SU-DHL-6 (cell line): ENCODE measurements at regions not wholly inside any gene's neighbourhood (a gene's known extent, or its start where the extent isn't known, plus 50 kb on each side); places are given as distances from the start of the nearest gene placed in this dataset.

Experiments
- EZH2phosphoT487 ChIP-seq: fragments of 200-600 bp; sonication (generic), shearing (Covaris generic); conservative IDR thresholded peaks from 2 replicates; pipeline ENCODE4 v1.6.1; 2018; ENCODE audit warnings: mild to moderate bottlenecking, antibody characterized with exemption, low read length, moderate library complexity, mixed read lengths
- TF ChIP-seq, protein P1 (sequence below): fragments of 200-600 bp; sonication (generic); IDR thresholded peaks from one replicate; pipeline ENCODE4 v1.5.1; 2017; ENCODE audit warnings: antibody characterized with exemption, mild to moderate bottlenecking, low read length, moderate library complexity; ENCODE audit not compliant: insufficient read depth, poor library complexity, severe bottlenecking

DNA sequence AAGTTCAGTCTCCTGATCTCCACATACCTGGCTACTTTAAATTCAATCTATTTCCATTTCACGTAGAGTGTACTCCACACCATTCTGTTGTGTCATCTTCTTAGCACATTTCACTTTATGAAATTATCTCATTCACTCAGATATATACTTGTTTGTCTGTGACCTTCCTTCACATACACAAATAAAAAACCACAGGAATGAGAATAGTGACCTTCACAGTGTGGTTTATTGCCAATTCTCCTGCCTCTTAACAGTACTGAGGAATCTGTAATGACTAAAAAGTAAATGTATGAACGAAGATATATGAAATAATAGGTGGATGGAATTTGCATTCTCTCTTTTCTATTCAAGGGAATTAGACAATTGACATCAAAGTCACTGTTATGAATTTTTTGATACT is 183.9 kb upstream of the PCDH7 start:
- TF ChIP-seq EZH2phosphoT487, result no peak
- TF ChIP-seq, protein P1, sequence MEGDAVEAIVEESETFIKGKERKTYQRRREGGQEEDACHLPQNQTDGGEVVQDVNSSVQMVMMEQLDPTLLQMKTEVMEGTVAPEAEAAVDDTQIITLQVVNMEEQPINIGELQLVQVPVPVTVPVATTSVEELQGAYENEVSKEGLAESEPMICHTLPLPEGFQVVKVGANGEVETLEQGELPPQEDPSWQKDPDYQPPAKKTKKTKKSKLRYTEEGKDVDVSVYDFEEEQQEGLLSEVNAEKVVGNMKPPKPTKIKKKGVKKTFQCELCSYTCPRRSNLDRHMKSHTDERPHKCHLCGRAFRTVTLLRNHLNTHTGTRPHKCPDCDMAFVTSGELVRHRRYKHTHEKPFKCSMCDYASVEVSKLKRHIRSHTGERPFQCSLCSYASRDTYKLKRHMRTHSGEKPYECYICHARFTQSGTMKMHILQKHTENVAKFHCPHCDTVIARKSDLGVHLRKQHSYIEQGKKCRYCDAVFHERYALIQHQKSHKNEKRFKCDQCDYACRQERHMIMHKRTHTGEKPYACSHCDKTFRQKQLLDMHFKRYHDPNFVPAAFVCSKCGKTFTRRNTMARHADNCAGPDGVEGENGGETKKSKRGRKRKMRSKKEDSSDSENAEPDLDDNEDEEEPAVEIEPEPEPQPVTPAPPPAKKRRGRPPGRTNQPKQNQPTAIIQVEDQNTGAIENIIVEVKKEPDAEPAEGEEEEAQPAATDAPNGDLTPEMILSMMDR, result no peak
